ENCODE measurements at regions not wholly inside any gene's neighbourhood (a gene's known extent, or its start where the extent isn't known, plus 50 kb on each side); places are given as distances from the start of the nearest gene placed in this dataset.

DNA sequence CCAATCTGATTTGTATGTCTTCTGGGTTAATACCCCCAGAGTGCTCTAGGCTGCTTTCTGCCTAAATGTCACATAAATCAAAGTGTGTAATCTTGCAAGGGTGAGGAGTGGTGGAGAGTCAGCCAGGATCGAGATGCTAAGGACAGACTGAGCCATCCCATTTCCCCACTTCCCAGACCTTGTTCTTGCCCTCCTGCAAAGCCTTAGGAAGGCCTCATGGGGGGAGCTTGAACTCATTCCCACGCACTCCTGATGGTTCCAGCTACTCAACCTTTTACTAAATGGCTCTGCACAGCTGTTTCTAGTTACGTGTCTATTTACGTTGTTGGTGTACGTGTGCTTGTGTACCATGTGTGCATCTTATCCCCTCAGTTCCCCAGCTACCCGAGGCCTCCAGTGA lies 423.6 kb upstream of the TNP1 start:
- TF ChIP-seq, protein P1, sequence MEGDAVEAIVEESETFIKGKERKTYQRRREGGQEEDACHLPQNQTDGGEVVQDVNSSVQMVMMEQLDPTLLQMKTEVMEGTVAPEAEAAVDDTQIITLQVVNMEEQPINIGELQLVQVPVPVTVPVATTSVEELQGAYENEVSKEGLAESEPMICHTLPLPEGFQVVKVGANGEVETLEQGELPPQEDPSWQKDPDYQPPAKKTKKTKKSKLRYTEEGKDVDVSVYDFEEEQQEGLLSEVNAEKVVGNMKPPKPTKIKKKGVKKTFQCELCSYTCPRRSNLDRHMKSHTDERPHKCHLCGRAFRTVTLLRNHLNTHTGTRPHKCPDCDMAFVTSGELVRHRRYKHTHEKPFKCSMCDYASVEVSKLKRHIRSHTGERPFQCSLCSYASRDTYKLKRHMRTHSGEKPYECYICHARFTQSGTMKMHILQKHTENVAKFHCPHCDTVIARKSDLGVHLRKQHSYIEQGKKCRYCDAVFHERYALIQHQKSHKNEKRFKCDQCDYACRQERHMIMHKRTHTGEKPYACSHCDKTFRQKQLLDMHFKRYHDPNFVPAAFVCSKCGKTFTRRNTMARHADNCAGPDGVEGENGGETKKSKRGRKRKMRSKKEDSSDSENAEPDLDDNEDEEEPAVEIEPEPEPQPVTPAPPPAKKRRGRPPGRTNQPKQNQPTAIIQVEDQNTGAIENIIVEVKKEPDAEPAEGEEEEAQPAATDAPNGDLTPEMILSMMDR (IDR thresholded peaks at IDR 0.05; ENCODE audit: low read depth, low read length, poor library complexity, severe bottlenecking) = no peak
- no peak for TF ChIP-seq EZH2phosphoT487 (IDR thresholded peaks at IDR 0.05; ENCODE audit: borderline replicate concordance, low read length)

Data from DOHH2 (cell line).